NT2/D1 (cell line): ENCODE measurements at regions not wholly inside any gene's neighbourhood (a gene's known extent, or its start where the extent isn't known, plus 50 kb on each side); places are given as distances from the start of the nearest gene placed in this dataset.

Source experiments
- SUZ12 ChIP-seq: IDR thresholded peaks from 2 replicates; pipeline ENCODE4 v1.6.1; 2011; ENCODE audit not compliant: insufficient read length, insufficient read depth; ENCODE audit errors: extremely low read depth
- YY1 ChIP-seq: IDR thresholded peaks from 2 replicates; pipeline ENCODE4 v1.6.1; 2011; ENCODE audit not compliant: insufficient read length, insufficient read depth
- ZNF274 ChIP-seq: IDR thresholded peaks from 2 replicates; pipeline ENCODE4 v1.6.1; 2011; ENCODE audit warnings: mild to moderate bottlenecking, low read depth, low read length

GRCh38 chr3:40617084-40617483 lies 92.3 kb downstream of the ZNF621 start:
- TF ChIP-seq YY1: no peak
- TF ChIP-seq ZNF274: no peak
- TF ChIP-seq SUZ12: no peak
